SU-DHL-6 (cell line): ENCODE measurements at regions not wholly inside any gene's neighbourhood (a gene's known extent, or its start where the extent isn't known, plus 50 kb on each side); places are given as distances from the start of the nearest gene placed in this dataset.
"Not testable (repeated sequence)": the region's sequence is repeated elsewhere in the genome, so short reads cannot be mapped to it uniquely, and the experiment has no call there.

Source experiments
- H2AFZ ChIP-seq: fragments of 200-600 bp; sonication (generic); 2 replicates; pipeline ENCODE4 v1.6.1; 2014; ENCODE audit warnings: low read depth, mild to moderate bottlenecking, moderate library complexity, mixed read lengths, antibody characterized with exemption, low read length; ENCODE audit not compliant: severe bottlenecking
- H3F3A ChIP-seq: fragments of 200-600 bp; shearing (Covaris generic); 2 replicates; pipeline ENCODE4 v1.6.0; 2016; ENCODE audit warnings: antibody characterized with exemption, mild to moderate bottlenecking; ENCODE audit not compliant: insufficient read depth
- H3K27ac ChIP-seq: fragments of 200-600 bp; sonication (generic); 2 replicates; pipeline ENCODE4 v1.5.1; 2016; ENCODE audit warnings: low read depth, mild to moderate bottlenecking, low read length, moderate library complexity, mixed read lengths
- H3K27me3 ChIP-seq: fragments of 200-600 bp; sonication (generic), shearing (Covaris generic); 2 replicates; pipeline ENCODE4 v1.6.0; 2014; ENCODE audit warnings: mild to moderate bottlenecking, low read length
- H3K36me3 ChIP-seq: fragments of 200-600 bp; sonication (generic); 2 replicates; pipeline ENCODE4 v1.6.1; 2014; ENCODE audit warnings: mild to moderate bottlenecking, low read length, mixed read lengths
- H3K4me2 ChIP-seq: fragments of 300-600, 200-600 bp; shearing (Covaris generic), sonication (generic); 2 replicates; pipeline ENCODE4 v1.6.0; 2014; ENCODE audit warnings: low read length, low read depth, mild to moderate bottlenecking; ENCODE audit not compliant: poor library complexity, severe bottlenecking
- H3K4me3 ChIP-seq: fragments of 200-600 bp; sonication (generic); 2 replicates; pipeline ENCODE4 v1.5.1; 2014; ENCODE audit warnings: antibody characterized with exemption, low read length, mild to moderate bottlenecking, mixed read lengths; ENCODE audit not compliant: insufficient read depth, poor library complexity, severe bottlenecking
- H3K79me2 ChIP-seq: fragments of 200-600 bp; sonication (generic); 2 replicates; pipeline ENCODE4 v1.6.1; 2014; ENCODE audit warnings: mild to moderate bottlenecking, low read length, moderate library complexity; ENCODE audit not compliant: insufficient read depth
- H3K9ac ChIP-seq: fragments of 200-600 bp; sonication (generic); 2 replicates; pipeline ENCODE4 v1.7.0; 2014; ENCODE audit warnings: mild to moderate bottlenecking, low read length
- H3K9me2 ChIP-seq: fragments of 200-600 bp; sonication (generic); replicated peaks from 2 replicates; pipeline ENCODE4 v1.6.1; 2014; ENCODE audit warnings: low read length; ENCODE audit not compliant: insufficient read depth
- H3K9me3 ChIP-seq: fragments of 200-600 bp; sonication (generic); 2 replicates; pipeline ENCODE4 v1.6.1; 2014; ENCODE audit warnings: low read length, mixed read lengths; ENCODE audit not compliant: insufficient read depth
- H4K20me1 ChIP-seq: fragments of 200-600 bp; sonication (generic); 2 replicates; pipeline ENCODE4 v1.6.1; 2014; ENCODE audit warnings: low read depth, mild to moderate bottlenecking, antibody characterized with exemption, low read length, moderate library complexity, mixed read lengths
- EZH2phosphoT487 ChIP-seq: fragments of 200-600 bp; sonication (generic), shearing (Covaris generic); conservative IDR thresholded peaks from 2 replicates; pipeline ENCODE4 v1.6.1; 2018; ENCODE audit warnings: mild to moderate bottlenecking, antibody characterized with exemption, low read length, moderate library complexity, mixed read lengths
- TF ChIP-seq, protein P1 (sequence below): fragments of 200-600 bp; sonication (generic); IDR thresholded peaks from one replicate; pipeline ENCODE4 v1.5.1; 2017; ENCODE audit warnings: antibody characterized with exemption, mild to moderate bottlenecking, low read length, moderate library complexity; ENCODE audit not compliant: insufficient read depth, poor library complexity, severe bottlenecking

DNA sequence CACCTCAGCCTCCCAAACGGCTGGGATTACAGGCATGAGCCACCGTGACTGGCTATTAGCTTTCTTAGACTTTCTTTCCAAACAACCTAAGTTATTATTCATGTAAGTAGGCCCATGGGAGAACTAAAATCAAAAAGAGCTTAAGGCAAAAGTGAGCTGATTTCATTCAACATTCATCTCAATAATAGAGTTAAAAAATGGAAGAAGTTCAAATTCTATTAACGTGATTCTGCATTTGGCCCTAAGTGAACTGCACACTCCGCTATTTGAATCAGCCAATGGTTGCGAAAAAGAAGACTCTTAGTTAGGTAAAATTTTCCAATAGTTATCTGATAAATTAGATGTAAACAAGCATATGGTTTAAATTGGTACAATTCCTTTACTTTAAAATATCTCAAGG, 68.6 kb upstream of the WARS2 start:
- TF ChIP-seq EZH2phosphoT487, result no peak
- TF ChIP-seq, protein P1, sequence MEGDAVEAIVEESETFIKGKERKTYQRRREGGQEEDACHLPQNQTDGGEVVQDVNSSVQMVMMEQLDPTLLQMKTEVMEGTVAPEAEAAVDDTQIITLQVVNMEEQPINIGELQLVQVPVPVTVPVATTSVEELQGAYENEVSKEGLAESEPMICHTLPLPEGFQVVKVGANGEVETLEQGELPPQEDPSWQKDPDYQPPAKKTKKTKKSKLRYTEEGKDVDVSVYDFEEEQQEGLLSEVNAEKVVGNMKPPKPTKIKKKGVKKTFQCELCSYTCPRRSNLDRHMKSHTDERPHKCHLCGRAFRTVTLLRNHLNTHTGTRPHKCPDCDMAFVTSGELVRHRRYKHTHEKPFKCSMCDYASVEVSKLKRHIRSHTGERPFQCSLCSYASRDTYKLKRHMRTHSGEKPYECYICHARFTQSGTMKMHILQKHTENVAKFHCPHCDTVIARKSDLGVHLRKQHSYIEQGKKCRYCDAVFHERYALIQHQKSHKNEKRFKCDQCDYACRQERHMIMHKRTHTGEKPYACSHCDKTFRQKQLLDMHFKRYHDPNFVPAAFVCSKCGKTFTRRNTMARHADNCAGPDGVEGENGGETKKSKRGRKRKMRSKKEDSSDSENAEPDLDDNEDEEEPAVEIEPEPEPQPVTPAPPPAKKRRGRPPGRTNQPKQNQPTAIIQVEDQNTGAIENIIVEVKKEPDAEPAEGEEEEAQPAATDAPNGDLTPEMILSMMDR, result no peak
- Histone ChIP-seq H3K9me2 (no peaks in the 10 kb centered on the region), H3K4me2 (no peak overlapping the region), H3K4me3 (no peak overlapping the region), H2AFZ (no peak overlapping the region), H3K9me3 (no peaks in the 10 kb centered on the region), H3K79me2 (no peaks in the 10 kb centered on the region), H3K27ac (no peak overlapping the region), H4K20me1 (no peaks in the 10 kb centered on the region), H3K27me3 (no peaks in the 10 kb centered on the region), H3F3A (no peaks in the 10 kb centered on the region), H3K36me3 (no peaks in the 10 kb centered on the region), H3K9ac (no peak overlapping the region)

DNA sequence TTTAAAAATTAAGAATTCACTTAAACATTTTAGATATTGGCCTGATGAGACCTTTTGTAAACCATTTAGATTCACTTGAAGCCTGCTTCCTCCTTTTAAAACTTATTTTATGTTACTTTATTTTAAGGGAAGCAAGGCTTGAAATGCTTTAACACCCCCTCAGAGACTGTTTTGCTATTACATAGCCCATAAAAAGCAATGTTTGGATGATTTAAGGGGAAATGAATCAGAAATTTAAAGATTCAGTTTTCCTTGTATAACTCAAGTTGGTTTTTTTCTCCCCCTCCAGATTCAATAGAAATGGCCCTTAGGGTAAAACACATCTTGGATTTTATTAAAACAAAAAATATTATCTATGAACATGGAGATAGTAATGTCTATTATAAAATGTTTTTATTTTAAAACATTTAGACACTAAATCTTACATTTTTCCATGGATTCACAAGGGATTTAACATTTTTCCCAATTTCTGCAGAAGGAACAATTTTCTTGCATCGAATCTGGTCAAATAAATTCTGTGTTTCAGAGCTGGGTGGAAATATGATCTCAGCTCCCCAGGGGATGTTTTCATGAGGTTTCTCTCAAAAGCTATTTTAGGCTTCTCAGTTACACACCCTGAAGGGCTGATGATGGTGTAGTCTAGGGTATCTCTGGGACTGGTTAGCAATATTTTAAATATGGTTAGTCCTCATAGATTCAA, 69.3 kb upstream of the WARS2 start:
- TF ChIP-seq, protein P1, result no peak
- H3F3A ChIP-seq, result no peaks in the 10 kb centered on the region
- H3K9ac ChIP-seq, result no peak overlapping the region
- H3K9me2 ChIP-seq, result no peaks in the 10 kb centered on the region
- no peak overlapping the region for H3K4me2 ChIP-seq
- no peaks in the 10 kb centered on the region for H3K36me3 ChIP-seq
- H2AFZ ChIP-seq, result no peak overlapping the region
- H3K4me3 ChIP-seq, result no peak overlapping the region
- no peak overlapping the region for H3K27ac ChIP-seq
- no peaks in the 10 kb centered on the region for H3K9me3 ChIP-seq
- no peaks in the 10 kb centered on the region for H3K27me3 ChIP-seq
- no peaks in the 10 kb centered on the region for H3K79me2 ChIP-seq
- no peaks in the 10 kb centered on the region for H4K20me1 ChIP-seq

DNA sequence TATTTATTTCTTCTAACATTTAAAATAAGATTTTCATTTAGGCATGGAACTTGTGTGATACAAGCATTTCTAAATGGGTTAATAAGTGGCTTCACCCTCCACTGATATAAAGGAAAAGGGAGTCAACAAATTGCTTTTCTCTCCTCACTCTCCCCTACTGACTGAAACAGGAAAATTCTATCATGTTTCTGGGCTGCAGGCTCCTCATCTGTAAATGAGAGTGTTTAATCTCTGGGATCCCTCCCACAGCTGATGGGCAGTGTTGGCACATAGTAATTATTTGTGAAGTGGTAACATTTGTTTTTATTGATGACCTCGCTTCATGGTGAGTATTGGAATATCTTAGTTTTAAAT, 69.8 kb upstream of the WARS2 start:
- H3K9ac ChIP-seq, result no peak overlapping the region
- H3K36me3 ChIP-seq, result no peaks in the 10 kb centered on the region
- H2AFZ ChIP-seq, result no peak overlapping the region
- TF ChIP-seq, protein P1, result no peak
- TF ChIP-seq EZH2phosphoT487, result no peak
- no peaks in the 10 kb centered on the region for H3K79me2 ChIP-seq
- H3K9me3 ChIP-seq, result no peaks in the 10 kb centered on the region
- H3K27me3 ChIP-seq, result no peaks in the 10 kb centered on the region
- no peaks in the 10 kb centered on the region for H3F3A ChIP-seq
- no peak overlapping the region for H3K4me3 ChIP-seq
- no peak overlapping the region for H3K27ac ChIP-seq
- no peaks in the 10 kb centered on the region for H4K20me1 ChIP-seq
- H3K9me2 ChIP-seq, result no peaks in the 10 kb centered on the region
- H3K4me2 ChIP-seq, result no peak overlapping the region

DNA sequence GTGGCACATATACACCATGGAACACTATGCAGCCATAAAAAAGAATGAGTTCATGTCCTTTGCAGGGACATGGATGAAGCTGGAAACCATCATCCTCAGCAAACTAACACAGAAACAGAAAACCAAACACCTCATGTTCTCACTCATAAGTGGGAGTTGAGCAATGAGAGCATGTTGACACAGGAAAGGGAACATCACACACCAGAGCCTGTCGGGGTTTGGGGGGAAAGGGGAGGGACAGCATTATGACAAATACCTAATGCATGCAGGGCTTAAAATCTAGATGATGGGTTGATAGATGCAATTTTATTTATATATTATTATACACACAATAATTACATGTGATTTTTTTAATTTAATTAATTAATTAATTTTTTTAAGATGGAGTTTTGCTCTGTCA, 72.8 kb upstream of the WARS2 start:
- H2AFZ ChIP-seq, H3K79me2 ChIP-seq, H3K27me3 ChIP-seq, H3K36me3 ChIP-seq, H3K27ac ChIP-seq, H3K4me2 ChIP-seq, H3K9ac ChIP-seq, H4K20me1 ChIP-seq, H3K9me2 ChIP-seq, H3K4me3 ChIP-seq, H3F3A ChIP-seq, H3K9me3 ChIP-seq: not testable (repeated sequence)

DNA sequence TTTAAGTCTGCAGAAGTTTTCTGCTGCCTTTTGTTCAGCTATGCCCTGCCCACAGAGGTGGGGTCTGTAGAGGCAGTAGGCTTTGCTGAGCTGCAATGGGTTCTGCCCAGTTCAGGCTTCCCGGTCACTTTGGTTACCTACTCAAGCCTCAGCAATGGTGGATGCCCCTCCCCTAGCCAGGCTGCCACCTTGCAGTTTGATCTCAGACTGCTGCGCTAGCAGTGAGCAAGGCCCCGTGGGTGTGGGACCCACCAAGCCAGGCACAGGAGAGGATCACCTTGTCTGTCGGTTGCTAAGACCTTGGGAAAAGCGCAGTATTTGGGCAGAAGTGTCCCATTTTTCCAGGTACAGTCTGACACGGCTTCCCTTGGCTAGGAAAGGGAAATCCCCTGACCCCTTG, 74.5 kb upstream of the WARS2 start:
- H3K27ac ChIP-seq, H3K4me3 ChIP-seq, H3K79me2 ChIP-seq, H3K4me2 ChIP-seq, H3K36me3 ChIP-seq, H3K27me3 ChIP-seq, H3K9ac ChIP-seq, H3K9me2 ChIP-seq, H4K20me1 ChIP-seq, H3K9me3 ChIP-seq, H3F3A ChIP-seq, H2AFZ ChIP-seq: not testable (repeated sequence)
